ENCODE measurements at regions not wholly inside any gene's neighbourhood (a gene's known extent, or its start where the extent isn't known, plus 50 kb on each side); places are given as distances from the start of the nearest gene placed in this dataset.

- no peak for DNase-seq (ENCODE audit: low read depth in 4 of 4, low spot score in 3 of 4)
These were observed 396.5 kb downstream of the OCA2 start for GRCh38 chr15:27702581-27702980.

- DNase-seq (ENCODE audit: low read depth in 4 of 4, low spot score in 3 of 4): no peak
These were observed 397.2 kb downstream of the OCA2 start for GRCh38 chr15:27701956-27702355.

GRCh38 chr15:27701014-27701413, 398.1 kb downstream of the OCA2 start:
- no peak for DNase-seq (ENCODE audit: low read depth in 4 of 4, low spot score in 3 of 4)

- no peak for DNase-seq (ENCODE audit: low read depth in 4 of 4, low spot score in 3 of 4)
These were observed 399.4 kb downstream of the OCA2 start for GRCh38 chr15:27699699-27700098.

GRCh38 chr15:27696530-27696929, 402.6 kb downstream of the OCA2 start:
- no peak for DNase-seq (ENCODE audit: low read depth in 4 of 4, low spot score in 3 of 4)

GRCh38 chr15:27695726-27696125, 403.4 kb downstream of the OCA2 start:
- DNase-seq (ENCODE audit: low read depth in 4 of 4, low spot score in 3 of 4): no peak

- DNase-seq (ENCODE audit: low read depth in 4 of 4, low spot score in 3 of 4): no peak
These were observed 404.5 kb downstream of the OCA2 start for GRCh38 chr15:27694506-27695087.

- DNase-seq (ENCODE audit: low read depth in 4 of 4, low spot score in 3 of 4): no peak
These were observed 405.8 kb downstream of the OCA2 start for GRCh38 chr15:27693280-27693679.

GRCh38 chr15:27692438-27692837, 406.7 kb downstream of the OCA2 start:
- no peak for DNase-seq (ENCODE audit: low read depth in 4 of 4, low spot score in 3 of 4)

GRCh38 chr15:27690290-27690689, 408.8 kb downstream of the OCA2 start:
- no peak for DNase-seq (ENCODE audit: low read depth in 4 of 4, low spot score in 3 of 4)

- no peak for DNase-seq (ENCODE audit: low read depth in 4 of 4, low spot score in 3 of 4)
These were observed 412.1 kb downstream of the OCA2 start for GRCh38 chr15:27686971-27687370.

- no peak for DNase-seq (ENCODE audit: low read depth in 4 of 4, low spot score in 3 of 4)
These were observed 412.7 kb downstream of the OCA2 start for GRCh38 chr15:27686369-27686768.

GRCh38 chr15:27685644-27686043, 413.5 kb downstream of the OCA2 start:
- no peak for DNase-seq (ENCODE audit: low read depth in 4 of 4, low spot score in 3 of 4)

GRCh38 chr15:27683121-27683520, 416.0 kb downstream of the OCA2 start:
- DNase-seq (ENCODE audit: low read depth in 4 of 4, low spot score in 3 of 4): no peak

GRCh38 chr15:27681038-27681437, 418.1 kb downstream of the OCA2 start:
- no peak for DNase-seq (ENCODE audit: low read depth in 4 of 4, low spot score in 3 of 4)

GRCh38 chr15:27679731-27680471, 419.2 kb downstream of the OCA2 start:
- DNase-seq (ENCODE audit: low read depth in 4 of 4, low spot score in 3 of 4): no peak

- no peak for DNase-seq (ENCODE audit: low read depth in 4 of 4, low spot score in 3 of 4)
These were observed 419.9 kb downstream of the OCA2 start for GRCh38 chr15:27679203-27679602.

- no peak for DNase-seq (ENCODE audit: low read depth in 4 of 4, low spot score in 3 of 4)
These were observed 421.2 kb downstream of the OCA2 start for GRCh38 chr15:27677951-27678350.

- DNase-seq (ENCODE audit: low read depth in 4 of 4, low spot score in 3 of 4): no peak
These were observed 422.5 kb downstream of the OCA2 start for GRCh38 chr15:27676647-27677046.

- no peak for DNase-seq (ENCODE audit: low read depth in 4 of 4, low spot score in 3 of 4)
These were observed 423.5 kb downstream of the OCA2 start for GRCh38 chr15:27675571-27675970.

- DNase-seq (ENCODE audit: low read depth in 4 of 4, low spot score in 3 of 4): no peak
These were observed 424.3 kb downstream of the OCA2 start for GRCh38 chr15:27674826-27675225.

GRCh38 chr15:27673766-27674445, 425.2 kb downstream of the OCA2 start:
- DNase-seq (ENCODE audit: low read depth in 4 of 4, low spot score in 3 of 4): no peak
